Loucy (cell line): ENCODE measurements at regions not wholly inside any gene's neighbourhood (a gene's known extent, or its start where the extent isn't known, plus 50 kb on each side); places are given as distances from the start of the nearest gene placed in this dataset.

ENCODE experiments used
- H2AFZ ChIP-seq: fragments of 200-600 bp; sonication (generic); 2 replicates; pipeline ENCODE4 v1.6.0; 2016; ENCODE audit warnings: antibody characterized with exemption, mild to moderate bottlenecking, low read length, moderate library complexity
- H3F3A ChIP-seq: fragments of 200-600 bp; 2 replicates; pipeline ENCODE4 v1.6.0; 2016; ENCODE audit warnings: antibody characterized with exemption, low read depth, mild to moderate bottlenecking
- H3K27me3 ChIP-seq: fragments of 200-600 bp; sonication (generic); 2 replicates; pipeline ENCODE4 v1.6.1; 2014; ENCODE audit warnings: low read length, mild to moderate bottlenecking; ENCODE audit not compliant: insufficient read depth, poor library complexity, severe bottlenecking
- H3K36me3 ChIP-seq: fragments of 200-600 bp; sonication (generic); 2 replicates; pipeline ENCODE4 v1.6.1; 2016; ENCODE audit warnings: low read length; ENCODE audit not compliant: insufficient read depth
- H3K4me1 ChIP-seq: fragments of 200-600 bp; sonication (generic); 2 replicates; pipeline ENCODE4 v1.5.1; 2014; ENCODE audit warnings: low read length, mild to moderate bottlenecking; ENCODE audit not compliant: insufficient read depth, poor library complexity, severe bottlenecking
- H3K4me2 ChIP-seq: fragments of 200-600 bp; sonication (generic); 2 replicates; pipeline ENCODE4 v1.6.0; 2014; ENCODE audit warnings: antibody characterized with exemption, low read length, low read depth, mild to moderate bottlenecking; ENCODE audit not compliant: poor library complexity, severe bottlenecking
- H3K4me3 ChIP-seq: fragments of 200-600 bp; sonication (generic); 2 replicates; pipeline ENCODE4 v1.5.1; 2014; ENCODE audit warnings: low read length, mild to moderate bottlenecking, mixed read lengths; ENCODE audit not compliant: poor library complexity, severe bottlenecking
- H3K79me2 ChIP-seq: fragments of 200-600 bp; sonication (generic); 2 replicates; pipeline ENCODE4 v1.6.1; 2014; ENCODE audit warnings: low read length; ENCODE audit not compliant: insufficient read depth
- H3K9ac ChIP-seq: fragments of 200-600 bp; sonication (generic); 2 replicates; pipeline ENCODE4 v1.6.0; 2014; ENCODE audit warnings: mild to moderate bottlenecking, low read depth, low read length, moderate library complexity; ENCODE audit not compliant: poor library complexity, severe bottlenecking
- H3K9me2 ChIP-seq: fragments of 200-600 bp; sonication (generic); replicated peaks from 2 replicates; pipeline ENCODE4 v1.6.1; 2016; ENCODE audit warnings: low read depth, low read length, mixed read lengths
- H3K9me3 ChIP-seq: fragments of 200-600 bp; sonication (generic); 2 replicates; pipeline ENCODE4 v1.6.1; 2014; ENCODE audit warnings: mild to moderate bottlenecking, antibody characterized with exemption, low read length, low read depth; ENCODE audit not compliant: insufficient read depth
- H4K20me1 ChIP-seq: fragments of 200-600 bp; sonication (generic); 2 replicates; pipeline ENCODE4 v1.6.0; 2014; ENCODE audit warnings: antibody characterized with exemption, low read length, mild to moderate bottlenecking; ENCODE audit not compliant: insufficient read depth, poor library complexity, severe bottlenecking
- EZH2phosphoT487 ChIP-seq: fragments of 200-600 bp; IDR thresholded peaks from 2 replicates; pipeline ENCODE4 v1.6.1; 2018; ENCODE audit warnings: antibody characterized with exemption, mild to moderate bottlenecking, moderate library complexity, borderline replicate concordance
- TF ChIP-seq, protein P1 (sequence below): fragments of 200-600 bp; sonication (generic); conservative IDR thresholded peaks from 2 replicates; pipeline ENCODE4 v1.5.1; 2014; ENCODE audit warnings: mild to moderate bottlenecking, antibody characterized with exemption, low read length

DNA sequence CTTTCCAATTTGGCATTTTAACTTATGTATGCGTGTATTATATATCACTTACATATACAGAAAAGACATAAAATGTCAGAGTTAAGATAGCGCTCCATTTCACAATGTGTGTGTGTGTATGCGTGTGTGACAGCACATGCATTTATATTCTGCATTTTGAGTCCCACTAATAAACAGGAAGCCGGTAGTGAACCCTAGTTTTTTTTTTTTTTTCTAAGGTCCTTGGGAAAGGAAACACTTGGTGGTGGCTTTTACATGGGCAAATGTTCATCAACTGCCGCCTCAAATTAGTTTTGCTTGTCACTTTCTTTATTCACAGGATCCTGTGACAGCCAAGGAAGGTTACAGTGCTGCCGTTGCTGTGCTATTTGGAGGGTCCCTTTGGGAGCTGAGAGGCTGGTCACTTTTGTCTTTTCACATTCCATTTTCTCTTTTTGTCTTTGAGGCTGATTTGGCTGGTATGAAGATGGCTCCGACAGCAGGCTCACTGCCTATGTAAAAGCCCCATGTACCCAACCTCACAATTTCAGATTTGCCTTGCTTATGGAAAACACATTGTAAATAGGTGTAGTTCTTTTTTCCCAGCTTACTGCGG is 298.9 kb downstream of the CSNK1G3 start:
- no peaks in the 10 kb centered on the region for H3K36me3 ChIP-seq
- no peaks in the 10 kb centered on the region for H3K9me3 ChIP-seq
- H3F3A ChIP-seq = no peaks in the 10 kb centered on the region
- no peaks in the 10 kb centered on the region for H3K9me2 ChIP-seq
- H4K20me1 ChIP-seq = no peaks in the 10 kb centered on the region
- no peaks in the 10 kb centered on the region for H3K79me2 ChIP-seq
- no peak for TF ChIP-seq EZH2phosphoT487
- TF ChIP-seq, protein P1, sequence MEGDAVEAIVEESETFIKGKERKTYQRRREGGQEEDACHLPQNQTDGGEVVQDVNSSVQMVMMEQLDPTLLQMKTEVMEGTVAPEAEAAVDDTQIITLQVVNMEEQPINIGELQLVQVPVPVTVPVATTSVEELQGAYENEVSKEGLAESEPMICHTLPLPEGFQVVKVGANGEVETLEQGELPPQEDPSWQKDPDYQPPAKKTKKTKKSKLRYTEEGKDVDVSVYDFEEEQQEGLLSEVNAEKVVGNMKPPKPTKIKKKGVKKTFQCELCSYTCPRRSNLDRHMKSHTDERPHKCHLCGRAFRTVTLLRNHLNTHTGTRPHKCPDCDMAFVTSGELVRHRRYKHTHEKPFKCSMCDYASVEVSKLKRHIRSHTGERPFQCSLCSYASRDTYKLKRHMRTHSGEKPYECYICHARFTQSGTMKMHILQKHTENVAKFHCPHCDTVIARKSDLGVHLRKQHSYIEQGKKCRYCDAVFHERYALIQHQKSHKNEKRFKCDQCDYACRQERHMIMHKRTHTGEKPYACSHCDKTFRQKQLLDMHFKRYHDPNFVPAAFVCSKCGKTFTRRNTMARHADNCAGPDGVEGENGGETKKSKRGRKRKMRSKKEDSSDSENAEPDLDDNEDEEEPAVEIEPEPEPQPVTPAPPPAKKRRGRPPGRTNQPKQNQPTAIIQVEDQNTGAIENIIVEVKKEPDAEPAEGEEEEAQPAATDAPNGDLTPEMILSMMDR = no peak
- H3K4me3 ChIP-seq = no peak overlapping the region
- no peaks in the 10 kb centered on the region for H3K27me3 ChIP-seq
- H3K4me1 ChIP-seq = peaks cover 47% of the 10 kb centered on the region
- H3K4me2 ChIP-seq = no peak overlapping the region
- H2AFZ ChIP-seq = no peak overlapping the region
- H3K9ac ChIP-seq = no peak overlapping the region

DNA sequence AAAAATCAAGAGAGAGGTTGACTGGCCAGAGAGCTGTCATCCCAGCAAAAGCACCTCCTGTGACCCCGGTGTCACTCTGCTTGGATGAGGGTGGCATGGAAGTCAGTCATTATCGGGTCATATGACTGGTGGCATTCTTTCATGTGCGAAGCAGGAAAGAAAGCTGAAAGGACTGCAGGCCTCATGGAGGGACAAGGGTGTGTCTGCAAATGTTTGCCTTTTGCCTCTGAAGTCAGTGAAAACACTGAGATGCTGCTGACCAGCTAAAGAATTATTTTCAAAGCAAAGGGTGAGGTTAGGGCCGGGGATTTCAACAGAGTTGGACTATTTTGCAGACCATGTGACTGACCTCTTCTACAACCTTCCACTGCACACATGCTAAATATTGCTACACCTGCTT is 298.3 kb downstream of the CSNK1G3 start:
- Histone ChIP-seq H3K4me1 (peaks cover 44% of the 10 kb centered on the region), H3K36me3 (no peaks in the 10 kb centered on the region), H3K27me3 (no peaks in the 10 kb centered on the region), H3K9me3 (no peaks in the 10 kb centered on the region), H3K79me2 (no peaks in the 10 kb centered on the region), H3K9ac (no peak overlapping the region), H2AFZ (no peak overlapping the region), H3K4me2 (no peak overlapping the region), H3K9me2 (no peaks in the 10 kb centered on the region), H3K4me3 (no peak overlapping the region), H4K20me1 (no peaks in the 10 kb centered on the region), H3F3A (no peaks in the 10 kb centered on the region)
- TF ChIP-seq, protein P1 = no peak
- no peak for TF ChIP-seq EZH2phosphoT487

DNA sequence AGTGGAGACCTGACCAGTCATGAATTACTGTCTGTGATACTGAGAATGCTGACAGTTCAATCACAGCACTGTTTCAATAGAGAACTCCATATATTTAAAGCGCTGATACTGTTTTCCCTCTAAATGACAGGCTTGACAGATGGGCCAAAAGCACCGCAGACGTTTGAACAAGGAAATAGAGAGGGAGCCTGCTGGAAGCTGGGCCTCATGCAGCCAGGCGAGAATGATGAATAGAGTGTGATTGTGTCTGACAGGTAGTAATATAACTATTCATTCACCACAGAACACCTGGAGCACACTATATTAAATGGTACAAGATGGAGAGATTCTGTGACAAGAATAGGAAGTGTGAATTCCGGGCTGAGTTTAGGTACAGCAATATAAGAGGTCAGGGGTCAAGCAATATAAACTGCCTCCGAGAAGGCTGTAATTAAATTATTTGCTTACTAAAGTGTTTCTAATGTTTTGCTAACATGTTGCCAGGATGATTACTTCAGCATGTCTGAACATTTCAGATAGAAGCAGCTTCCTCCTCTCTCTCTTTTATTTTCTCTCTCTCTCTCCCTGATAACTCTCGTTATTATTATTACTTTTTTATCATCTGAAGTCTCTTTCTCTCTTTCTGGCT is 297.7 kb downstream of the CSNK1G3 start:
- Histone ChIP-seq H3K9me2 (no peaks in the 10 kb centered on the region), H3K9ac (no peak overlapping the region), H3K4me3 (no peak overlapping the region), H3K36me3 (no peaks in the 10 kb centered on the region), H3K79me2 (no peaks in the 10 kb centered on the region), H3K27me3 (no peaks in the 10 kb centered on the region), H4K20me1 (no peaks in the 10 kb centered on the region), H3K4me2 (no peak overlapping the region), H3K4me1 (peaks cover 39% of the 10 kb centered on the region), H2AFZ (no peak overlapping the region), H3F3A (no peaks in the 10 kb centered on the region), H3K9me3 (no peaks in the 10 kb centered on the region)
- TF ChIP-seq, protein P1 = no peak
- no peak for TF ChIP-seq EZH2phosphoT487
